Stomach (tissue), 4 donors: ENCODE measurements at regions not wholly inside any gene's neighbourhood (a gene's known extent, or its start where the extent isn't known, plus 50 kb on each side); places are given as distances from the start of the nearest gene placed in this dataset.

Experiments
- CTCF ChIP-seq, 7 experiments: fragments of 450-650 bp in 4 of 7; fragments of 200-600 bp in 3 of 7; sonication (generic) in 3 of 7; IDR thresholded peaks; one replicate each; pipeline ENCODE4 v1.5.1; 2016 to 2019; ENCODE audit warnings: antibody characterized with exemption in 7 of 7, control low read depth in 2 of 7, mild to moderate bottlenecking in 1 of 7
- EP300 ChIP-seq: sonication (generic); formaldehyde crosslinking; IDR thresholded peaks from one replicate; pipeline ENCODE4 v1.6.1; 2017; ENCODE audit warnings: antibody characterized with exemption
- POLR2A ChIP-seq, 4 donors: fragments of 450-650 bp; IDR thresholded peaks; one replicate each; pipeline ENCODE4 v1.6.1; 2016; ENCODE audit warnings: antibody characterized with exemption in 4 of 4, control low read depth in 2 of 4, mild to moderate bottlenecking in 1 of 4, moderate library complexity in 1 of 4
- POLR2AphosphoS5 ChIP-seq, 3 donors: sonication (generic); formaldehyde crosslinking; IDR thresholded peaks; one replicate each; pipeline ENCODE4 v1.6.1; 2016; ENCODE audit warnings: antibody characterized with exemption in 3 of 3

DNA sequence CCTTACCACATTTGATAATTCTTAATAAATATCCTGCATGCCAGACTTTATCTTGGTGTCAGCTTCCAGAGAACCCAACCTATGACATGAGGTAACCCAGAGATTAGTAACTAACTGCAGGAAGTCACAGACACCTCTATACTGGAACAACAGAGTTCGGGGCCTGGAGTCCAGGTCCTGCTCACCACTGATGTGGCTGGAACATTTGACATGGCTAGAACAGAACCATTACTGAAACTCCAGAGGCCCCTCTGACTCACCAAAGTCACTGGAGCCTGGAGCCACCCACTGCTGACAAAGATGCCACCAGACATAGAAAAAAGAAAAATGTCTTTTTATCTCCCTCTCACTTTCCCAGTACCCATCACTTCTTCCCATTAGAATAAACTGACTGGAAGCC is 403.7 kb downstream of the MID1IP1 start:
- no peak for TF ChIP-seq CTCF (IDR thresholded peaks at IDR 0.05)
- TF ChIP-seq POLR2AphosphoS5 (IDR thresholded peaks at IDR 0.05) = no peak
- TF ChIP-seq POLR2A (IDR thresholded peaks at IDR 0.05) = no peak
- no peak for TF ChIP-seq EP300
